ENCODE measurements at regions not wholly inside any gene's neighbourhood (a gene's known extent, or its start where the extent isn't known, plus 50 kb on each side); places are given as distances from the start of the nearest gene placed in this dataset.

- TF ChIP-seq CTCF (IDR thresholded peaks at IDR 0.05; ENCODE audit: low read depth, low read length, poor library complexity, severe bottlenecking): no peak
- no peak for TF ChIP-seq EZH2phosphoT487 (IDR thresholded peaks at IDR 0.05; ENCODE audit: borderline replicate concordance, low read length)
Measured at GRCh38 chr12:60602601-60603000, 1006.8 kb downstream of the SLC16A7 start.

Data from DOHH2 (cell line).